ENCODE measurements at regions not wholly inside any gene's neighbourhood (a gene's known extent, or its start where the extent isn't known, plus 50 kb on each side); places are given as distances from the start of the nearest gene placed in this dataset.

GRCh38 chr3:72130565-72130964, 345.6 kb upstream of the PROK2 start:
- no peak for DNase-seq (ENCODE audit: low read depth in 2 of 3, low spot score in 1 of 3)

- no peak for DNase-seq (ENCODE audit: low read depth in 2 of 3, low spot score in 1 of 3)
Measured at GRCh38 chr3:72129501-72130094, 344.6 kb upstream of the PROK2 start.

GRCh38 chr3:72128921-72129320, 344.0 kb upstream of the PROK2 start:
- no peak for DNase-seq (ENCODE audit: low read depth in 2 of 3, low spot score in 1 of 3)

- DNase-seq (ENCODE audit: low read depth in 2 of 3, low spot score in 1 of 3), result no peak
Measured at GRCh38 chr3:72127844-72128243, 342.9 kb upstream of the PROK2 start.

- DNase-seq (ENCODE audit: low read depth in 2 of 3, low spot score in 1 of 3), result no peak
Measured at GRCh38 chr3:72127224-72127612, 342.3 kb upstream of the PROK2 start.

- no peak for DNase-seq (ENCODE audit: low read depth in 2 of 3, low spot score in 1 of 3)
Measured at GRCh38 chr3:72126441-72127223, 341.7 kb upstream of the PROK2 start.

GRCh38 chr3:72123908-72124441, 339.0 kb upstream of the PROK2 start:
- DNase-seq (ENCODE audit: low read depth in 2 of 3, low spot score in 1 of 3), result no peak

GRCh38 chr3:72120806-72121778, 336.1 kb upstream of the PROK2 start:
- DNase-seq (ENCODE audit: low read depth in 2 of 3, low spot score in 1 of 3), result no peak

GRCh38 chr3:72120039-72120438, 335.1 kb upstream of the PROK2 start:
- no peak for DNase-seq (ENCODE audit: low read depth in 2 of 3, low spot score in 1 of 3)

- DNase-seq (ENCODE audit: low read depth in 2 of 3, low spot score in 1 of 3), result no peak
Measured at GRCh38 chr3:72118628-72119027, 333.7 kb upstream of the PROK2 start.

- no peak for DNase-seq (ENCODE audit: low read depth in 2 of 3, low spot score in 1 of 3)
Measured at GRCh38 chr3:72116226-72116625, 331.3 kb upstream of the PROK2 start.

GRCh38 chr3:72115307-72115706, 330.4 kb upstream of the PROK2 start:
- DNase-seq (ENCODE audit: low read depth in 2 of 3, low spot score in 1 of 3), result no peak

- no peak for DNase-seq (ENCODE audit: low read depth in 2 of 3, low spot score in 1 of 3)
Measured at GRCh38 chr3:72114773-72115172, 329.8 kb upstream of the PROK2 start.

GRCh38 chr3:72113964-72114363, 329.0 kb upstream of the PROK2 start:
- DNase-seq (ENCODE audit: low read depth in 2 of 3, low spot score in 1 of 3), result no peak

- DNase-seq (ENCODE audit: low read depth in 2 of 3, low spot score in 1 of 3), result no peak
Measured at GRCh38 chr3:72113564-72113963, 328.6 kb upstream of the PROK2 start.

GRCh38 chr3:72112435-72112834, 327.5 kb upstream of the PROK2 start:
- DNase-seq (ENCODE audit: low read depth in 2 of 3, low spot score in 1 of 3), result no peak

- DNase-seq (ENCODE audit: low read depth in 2 of 3, low spot score in 1 of 3), result no peak
Measured at GRCh38 chr3:72111265-72112205, 326.6 kb upstream of the PROK2 start.

GRCh38 chr3:72109327-72110259, 324.6 kb upstream of the PROK2 start:
- DNase-seq (ENCODE audit: low read depth in 2 of 3, low spot score in 1 of 3), result no peak

GRCh38 chr3:72105306-72105705, 320.4 kb upstream of the PROK2 start:
- no peak for DNase-seq (ENCODE audit: low read depth in 2 of 3, low spot score in 1 of 3)
